Epithelial cell of esophagus (primary cell): ENCODE measurements at regions not wholly inside any gene's neighbourhood (a gene's known extent, or its start where the extent isn't known, plus 50 kb on each side); places are given as distances from the start of the nearest gene placed in this dataset.

Source experiments
- DNase-seq: peaks from one replicate; pipeline ENCODE4 v3.0.0; 2010; ENCODE audit warnings: low read depth
- H3K4me3 ChIP-seq: 2 replicates; pipeline ENCODE4 v1.5.1; 2011; ENCODE audit warnings: mild to moderate bottlenecking, low read length, control low read depth
- TF ChIP-seq, protein P1 (sequence below): IDR thresholded peaks from 2 replicates; pipeline ENCODE4 v1.5.1; 2011; ENCODE audit warnings: low read depth, mild to moderate bottlenecking, low read length, control low read depth, inconsistent platforms; ENCODE audit not compliant: insufficient read depth; ENCODE audit errors: missing control alignments

GRCh38 chr12:28884904-28885679 is 264.0 kb upstream of the FAR2 start:
- DNase-seq = no peak
- TF ChIP-seq, protein P1, sequence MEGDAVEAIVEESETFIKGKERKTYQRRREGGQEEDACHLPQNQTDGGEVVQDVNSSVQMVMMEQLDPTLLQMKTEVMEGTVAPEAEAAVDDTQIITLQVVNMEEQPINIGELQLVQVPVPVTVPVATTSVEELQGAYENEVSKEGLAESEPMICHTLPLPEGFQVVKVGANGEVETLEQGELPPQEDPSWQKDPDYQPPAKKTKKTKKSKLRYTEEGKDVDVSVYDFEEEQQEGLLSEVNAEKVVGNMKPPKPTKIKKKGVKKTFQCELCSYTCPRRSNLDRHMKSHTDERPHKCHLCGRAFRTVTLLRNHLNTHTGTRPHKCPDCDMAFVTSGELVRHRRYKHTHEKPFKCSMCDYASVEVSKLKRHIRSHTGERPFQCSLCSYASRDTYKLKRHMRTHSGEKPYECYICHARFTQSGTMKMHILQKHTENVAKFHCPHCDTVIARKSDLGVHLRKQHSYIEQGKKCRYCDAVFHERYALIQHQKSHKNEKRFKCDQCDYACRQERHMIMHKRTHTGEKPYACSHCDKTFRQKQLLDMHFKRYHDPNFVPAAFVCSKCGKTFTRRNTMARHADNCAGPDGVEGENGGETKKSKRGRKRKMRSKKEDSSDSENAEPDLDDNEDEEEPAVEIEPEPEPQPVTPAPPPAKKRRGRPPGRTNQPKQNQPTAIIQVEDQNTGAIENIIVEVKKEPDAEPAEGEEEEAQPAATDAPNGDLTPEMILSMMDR = no peak
- no peak overlapping the region for H3K4me3 ChIP-seq

DNA sequence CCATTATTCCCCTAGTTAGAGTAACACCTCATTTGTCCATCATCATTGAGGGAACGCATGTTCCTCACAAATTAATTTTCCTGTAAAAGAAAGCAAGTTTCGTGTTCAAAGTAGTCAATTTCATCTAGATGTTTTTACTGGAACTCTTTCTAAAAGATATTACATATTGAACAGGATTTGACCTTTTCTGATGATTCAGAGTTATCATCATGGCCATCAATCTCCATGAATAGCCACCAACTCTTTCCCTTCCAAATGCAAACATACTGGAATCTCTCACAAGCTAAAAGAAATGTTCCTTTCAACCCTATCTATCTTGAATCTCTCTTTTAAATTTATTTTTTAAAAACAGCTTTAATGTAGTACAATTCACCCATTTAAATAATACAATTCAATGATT is 263.1 kb upstream of the FAR2 start:
- TF ChIP-seq, protein P1 = no peak
- DNase-seq = no peak
- no peak overlapping the region for H3K4me3 ChIP-seq

DNA sequence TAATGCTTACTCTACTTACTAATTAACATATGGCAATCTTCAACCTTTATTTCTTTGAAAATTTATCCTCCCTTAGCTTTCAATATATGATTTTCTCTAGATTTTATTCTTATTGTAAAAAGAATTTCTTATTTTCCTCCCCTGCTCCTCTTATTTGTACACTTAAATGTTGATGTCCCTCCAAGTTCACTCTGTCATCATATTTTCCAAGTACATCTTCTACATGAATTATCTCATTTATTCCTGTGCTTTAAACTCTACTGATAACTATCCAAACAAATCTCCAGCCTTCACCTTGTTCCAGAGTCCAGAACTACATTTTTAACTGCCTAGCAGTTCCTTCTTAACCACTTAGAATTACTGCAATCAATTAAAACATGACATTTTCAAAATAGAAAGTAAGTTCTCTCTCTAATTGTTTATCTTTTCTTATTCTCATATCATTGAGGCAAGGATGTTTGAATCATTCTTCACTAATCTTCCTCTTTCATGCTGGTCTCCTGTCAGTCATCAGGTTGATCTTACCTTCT is 261.6 kb upstream of the FAR2 start:
- H3K4me3 ChIP-seq = no peak overlapping the region
- TF ChIP-seq, protein P1 = no peak
- no peak for DNase-seq

- TF ChIP-seq, protein P1 = no peak
- no peak for DNase-seq
- H3K4me3 ChIP-seq = no peak overlapping the region
Observed at GRCh38 chr12:28890664-28891063, 258.4 kb upstream of the FAR2 start.

DNA sequence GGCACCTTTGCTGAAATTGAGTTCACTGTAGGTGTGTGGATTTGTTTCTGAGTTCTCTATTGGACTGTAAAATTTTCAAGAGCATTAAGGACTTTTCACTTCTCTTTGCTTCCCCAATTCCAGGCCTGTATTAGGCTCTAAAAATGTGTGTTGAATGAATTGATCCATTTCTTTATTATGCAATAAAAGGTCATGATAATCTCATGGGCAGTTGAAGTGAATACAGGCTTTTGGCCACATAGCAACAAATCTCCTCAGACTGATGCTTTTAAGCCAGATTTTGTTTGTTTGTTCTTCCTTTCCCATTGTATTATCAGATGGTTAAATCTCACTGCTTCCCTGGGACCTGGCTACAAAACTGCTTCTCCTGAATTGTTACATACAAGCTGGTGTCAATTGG is 258.0 kb upstream of the FAR2 start:
- DNase-seq = no peak
- no peak overlapping the region for H3K4me3 ChIP-seq
- TF ChIP-seq, protein P1 = no peak

DNA sequence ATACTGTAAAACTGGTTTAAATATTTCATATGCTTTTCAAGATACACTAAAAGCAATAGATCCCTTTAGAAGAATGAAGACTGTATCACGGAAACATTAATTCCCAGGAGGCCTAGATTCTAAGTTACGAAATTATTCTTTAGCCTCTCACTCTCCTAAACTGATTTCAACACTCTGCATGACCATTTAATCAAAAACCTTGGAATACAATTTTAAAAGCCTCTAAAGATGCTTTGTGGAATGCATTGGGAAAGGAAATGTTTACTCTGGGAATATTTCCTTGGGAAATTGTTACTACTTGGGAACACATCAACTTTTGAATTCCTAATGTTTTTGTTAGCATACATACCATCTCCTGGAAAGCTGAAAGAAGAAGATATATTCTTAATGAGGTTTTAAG is 255.7 kb upstream of the FAR2 start:
- DNase-seq = no peak

More for the DNA sequence above, 255.7 kb upstream of the FAR2 start:
- TF ChIP-seq, protein P1 = no peak
- no peak overlapping the region for H3K4me3 ChIP-seq
